ENCODE measurements at regions not wholly inside any gene's neighbourhood (a gene's known extent, or its start where the extent isn't known, plus 50 kb on each side); places are given as distances from the start of the nearest gene placed in this dataset.
"Not testable (repeated sequence)": the region's sequence is repeated elsewhere in the genome, so short reads cannot be mapped to it uniquely, and the experiment has no call there.

DNA sequence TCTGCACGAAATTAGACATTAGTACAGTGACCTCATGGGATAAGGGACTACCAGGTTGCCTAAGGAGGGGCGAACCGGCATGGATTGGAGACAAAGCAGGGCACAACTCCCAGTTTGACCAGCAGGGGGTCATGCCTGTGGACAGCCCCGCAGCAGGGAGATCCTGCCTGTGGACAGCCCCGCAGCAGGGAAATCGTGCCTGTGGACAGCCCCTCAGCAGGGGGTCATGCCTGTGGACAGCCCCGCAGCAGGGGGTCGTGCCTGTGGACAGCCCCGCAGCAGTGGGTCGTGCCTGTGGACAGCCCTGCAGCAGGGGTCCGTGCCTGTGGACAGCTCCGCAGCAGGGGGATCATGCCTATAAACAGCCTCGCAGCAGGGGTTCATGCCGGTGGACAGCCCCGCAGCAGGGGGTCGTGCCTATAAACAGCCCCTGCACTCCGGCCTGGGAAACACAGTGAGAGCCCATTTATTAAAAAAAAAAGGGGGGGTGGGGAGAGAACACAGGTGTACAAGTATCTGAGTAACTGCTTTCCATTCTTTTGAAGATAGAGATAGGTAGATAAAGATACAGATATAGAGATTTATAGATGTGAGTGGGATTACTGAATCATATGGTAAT is 176.5 kb downstream of the FOXD4L6 start:
- DNase-seq (ENCODE audit: low read depth); in situ Hi-C loops (cut with HindIII; ENCODE audit: low pct_unique_long_range_greater_than_20kb, low sequenced_read_pairs): not testable (repeated sequence)

DNA sequence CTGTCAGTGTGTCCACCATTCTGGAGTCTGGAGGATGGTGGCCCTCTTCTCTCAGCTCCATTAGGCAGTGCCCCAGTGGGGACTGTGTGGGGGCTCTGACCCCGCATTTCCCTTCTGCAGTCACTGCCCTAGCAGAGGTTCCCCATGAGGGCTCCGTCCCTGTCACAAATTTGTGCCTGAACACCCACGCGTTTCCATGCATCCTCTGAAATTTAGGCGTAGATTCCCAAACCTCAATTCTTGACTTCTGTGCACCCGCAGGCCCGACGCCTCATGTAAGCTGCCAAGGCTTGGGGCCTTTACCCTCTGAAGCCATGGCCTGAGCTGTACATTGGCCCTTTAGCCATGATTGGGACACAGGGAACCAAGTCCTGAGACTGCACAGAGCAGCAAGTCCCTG is 182.3 kb downstream of the FOXD4L6 start:
- in situ Hi-C loops (cut with HindIII; ENCODE audit: low pct_unique_long_range_greater_than_20kb, low sequenced_read_pairs); DNase-seq (ENCODE audit: low read depth): not testable (repeated sequence)

DNA sequence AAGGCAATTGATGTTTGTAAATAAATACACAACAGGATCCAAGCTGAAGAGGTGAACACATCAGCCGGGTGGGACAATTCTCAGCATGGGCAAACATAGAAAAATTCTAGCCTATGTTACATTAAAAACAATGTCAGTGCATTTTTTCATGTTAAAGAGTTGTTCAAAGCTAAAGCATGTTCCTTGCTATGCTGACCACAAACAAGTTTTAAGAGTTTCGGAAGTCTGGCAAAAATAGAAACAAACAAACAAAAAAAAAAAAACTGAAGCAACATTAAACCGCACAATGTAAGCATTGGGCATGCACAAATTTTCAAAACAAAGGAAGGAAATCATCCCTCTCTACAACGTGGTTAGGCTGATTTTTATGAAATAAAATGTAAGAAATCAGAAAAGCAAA is 185.8 kb downstream of the FOXD4L6 start:
- DNase-seq (ENCODE audit: low read depth); in situ Hi-C loops (cut with HindIII; ENCODE audit: low pct_unique_long_range_greater_than_20kb, low sequenced_read_pairs): not testable (repeated sequence)

DNA sequence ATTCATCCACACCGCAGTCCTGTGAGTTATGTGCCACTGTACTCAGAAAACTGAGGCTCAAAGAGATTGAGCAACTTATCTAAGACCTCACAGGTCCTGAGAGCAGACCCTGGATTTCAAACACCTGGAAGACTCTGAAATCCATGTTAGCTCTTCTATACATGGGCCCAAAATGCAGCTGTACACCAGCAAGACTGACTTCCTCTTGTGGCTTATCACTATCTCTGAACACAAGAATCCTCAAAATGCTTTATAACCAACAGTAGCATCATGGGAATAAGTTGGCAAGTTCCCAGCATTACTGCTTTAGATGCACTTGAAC is 188.6 kb downstream of the FOXD4L6 start:
- in situ Hi-C loops (cut with HindIII; ENCODE audit: low pct_unique_long_range_greater_than_20kb, low sequenced_read_pairs); DNase-seq (ENCODE audit: low read depth): not testable (repeated sequence)

DNA sequence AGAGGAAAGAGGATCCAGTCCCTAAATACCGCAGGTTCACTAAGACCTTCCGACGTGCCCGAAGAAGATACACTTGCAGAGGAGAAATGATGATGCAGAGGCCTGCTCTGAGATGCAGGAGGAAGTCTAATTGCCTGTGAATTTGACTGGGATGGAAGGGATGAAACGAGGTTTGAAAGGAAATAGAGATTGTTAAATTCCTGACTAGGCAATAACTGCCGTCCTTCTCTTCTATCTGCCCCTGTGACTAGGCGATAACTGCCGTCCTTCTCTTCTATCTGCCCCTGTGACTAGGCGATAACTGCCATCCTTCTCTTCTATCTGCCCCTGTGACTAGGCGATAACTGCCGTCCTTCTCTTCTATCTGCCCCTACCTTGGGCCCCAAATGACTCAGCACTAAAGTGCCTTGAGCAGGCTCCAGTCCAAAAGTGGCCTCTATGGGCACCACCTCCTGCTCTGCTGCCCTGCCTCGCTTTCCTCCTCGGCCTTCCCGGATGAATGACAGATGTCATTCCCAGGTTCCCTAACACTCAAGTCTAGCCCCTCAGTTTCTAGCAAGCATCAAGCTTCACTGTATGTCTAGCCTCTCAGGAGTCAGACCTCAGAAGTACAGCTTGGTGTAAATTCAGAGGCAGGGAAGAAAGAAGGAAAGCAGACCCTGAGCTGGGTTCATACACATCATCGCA is 189.1 kb downstream of the FOXD4L6 start:
- DNase-seq (ENCODE audit: low read depth); in situ Hi-C loops (cut with HindIII; ENCODE audit: low pct_unique_long_range_greater_than_20kb, low sequenced_read_pairs): not testable (repeated sequence)

DNA sequence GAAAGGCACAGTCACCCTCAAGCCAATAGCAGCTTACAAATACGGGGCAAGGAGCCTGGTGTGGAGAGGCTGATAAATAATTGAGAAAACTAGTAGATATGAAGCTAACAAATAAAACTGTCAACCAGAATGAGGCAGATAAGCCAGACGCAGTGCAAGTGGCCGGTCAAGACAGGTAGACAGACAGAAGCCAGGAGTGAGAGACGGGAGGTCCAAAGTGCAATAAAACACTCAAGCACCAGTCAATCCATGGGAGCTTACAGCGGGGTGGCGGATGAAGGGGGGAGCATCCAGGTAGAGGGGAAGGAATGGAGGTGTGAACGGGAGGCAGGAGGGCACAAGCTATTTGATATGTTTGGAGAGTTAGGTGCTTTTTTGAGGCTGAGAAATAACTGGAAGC is 193.1 kb downstream of the FOXD4L6 start:
- no peak for DNase-seq (ENCODE audit: low read depth)
- in situ Hi-C loops (cut with HindIII; ENCODE audit: low pct_unique_long_range_greater_than_20kb, low sequenced_read_pairs) = no loop called here

DNA sequence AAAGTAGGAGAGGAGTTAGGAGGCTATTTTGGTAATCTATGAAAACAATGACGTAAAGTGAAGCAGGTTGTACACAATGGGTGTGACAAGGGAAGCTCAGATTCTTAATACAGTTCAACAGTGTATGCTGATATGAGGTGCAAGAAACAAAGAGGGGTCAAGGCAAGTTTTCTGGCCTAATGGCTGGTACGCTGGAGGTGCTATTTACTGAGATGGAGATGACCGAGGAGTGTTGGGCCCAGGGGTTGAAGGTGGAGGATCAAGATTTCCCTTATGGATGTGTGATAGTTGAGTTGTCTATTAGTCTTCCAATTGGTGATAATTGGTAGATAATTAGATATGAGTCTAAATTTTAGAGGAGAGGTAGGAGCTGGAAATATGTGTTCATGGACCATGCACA is 194.0 kb downstream of the FOXD4L6 start:
- in situ Hi-C loops (cut with HindIII; ENCODE audit: low pct_unique_long_range_greater_than_20kb, low sequenced_read_pairs); DNase-seq (ENCODE audit: low read depth): not testable (repeated sequence)

DNA sequence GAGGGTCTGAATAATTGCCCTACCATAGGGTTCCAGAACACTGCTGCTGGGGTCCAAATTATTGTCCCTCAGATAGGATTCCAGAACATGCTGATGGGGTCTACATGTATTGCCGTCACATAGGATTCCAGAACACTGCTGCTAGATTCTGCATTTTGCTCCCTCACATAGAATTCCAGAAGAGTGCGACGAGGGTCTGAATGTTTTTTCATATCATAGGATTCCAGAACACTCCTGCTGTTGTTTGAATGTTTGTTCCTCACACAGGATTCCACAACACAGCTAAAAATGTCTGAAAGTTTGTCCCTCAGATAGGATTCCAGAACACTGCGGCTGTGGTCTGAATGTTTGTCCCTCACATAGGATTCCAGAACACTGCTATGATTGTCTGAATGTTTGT is 198.1 kb downstream of the FOXD4L6 start:
- in situ Hi-C loops (cut with HindIII; ENCODE audit: low pct_unique_long_range_greater_than_20kb, low sequenced_read_pairs) = not testable (repeated sequence)

DNA sequence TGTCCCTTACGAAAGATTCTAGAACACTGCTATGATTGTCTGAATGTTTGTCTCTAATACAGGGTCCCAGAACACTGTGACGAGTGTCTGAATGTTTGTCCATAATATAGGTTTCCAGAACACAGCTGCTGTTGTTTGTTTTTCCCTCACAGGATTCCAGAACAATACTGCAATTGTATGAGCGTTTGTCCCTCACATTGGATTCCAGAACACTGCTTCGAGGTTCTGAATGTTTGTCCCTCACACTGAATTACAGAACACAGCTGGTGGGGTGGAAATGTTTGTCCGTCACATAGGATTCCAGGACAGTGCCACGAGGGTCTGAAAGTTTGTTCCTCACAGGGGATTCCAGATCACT is 199.0 kb downstream of the FOXD4L6 start:
- DNase-seq (ENCODE audit: low read depth); in situ Hi-C loops (cut with HindIII; ENCODE audit: low pct_unique_long_range_greater_than_20kb, low sequenced_read_pairs): not testable (repeated sequence)

More for the DNA sequence above, 198.1 kb downstream of the FOXD4L6 start:
- DNase-seq (ENCODE audit: low read depth) = not testable (repeated sequence)

DNA sequence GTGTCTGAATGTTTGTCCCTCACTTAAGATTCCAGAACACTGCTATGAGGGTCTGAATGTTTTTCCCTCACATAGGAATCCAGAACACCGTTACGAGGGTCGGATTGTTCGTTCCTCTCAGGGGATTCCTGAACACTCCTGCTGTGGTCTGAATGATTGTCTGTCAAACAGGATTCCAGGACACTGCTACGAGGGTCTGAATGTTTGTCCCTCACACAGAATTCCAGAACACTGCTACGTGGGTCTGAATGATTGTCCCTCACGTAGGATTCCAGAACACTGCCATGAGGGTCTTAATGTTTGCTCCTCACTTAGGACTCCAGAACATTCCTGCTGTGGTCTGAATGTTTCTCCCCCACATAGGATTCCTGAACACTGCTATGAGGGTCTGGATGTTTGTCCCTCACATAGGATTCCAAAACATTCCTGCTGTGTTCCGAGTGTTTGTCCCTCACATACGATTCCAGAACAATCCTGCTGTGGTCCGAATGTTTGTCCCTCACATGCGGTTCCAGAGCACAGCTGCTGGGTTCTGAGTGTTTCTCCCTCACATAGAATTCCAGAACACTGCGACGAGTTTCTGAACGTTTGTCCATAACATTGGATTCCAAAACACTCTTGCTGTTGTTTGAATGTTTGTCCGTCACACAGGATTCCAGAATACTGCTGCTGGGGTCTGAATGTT is 199.5 kb downstream of the FOXD4L6 start:
- no peak for DNase-seq (ENCODE audit: low read depth)
- in situ Hi-C loops (cut with HindIII; ENCODE audit: low pct_unique_long_range_greater_than_20kb, low sequenced_read_pairs) = no loop called here

DNA sequence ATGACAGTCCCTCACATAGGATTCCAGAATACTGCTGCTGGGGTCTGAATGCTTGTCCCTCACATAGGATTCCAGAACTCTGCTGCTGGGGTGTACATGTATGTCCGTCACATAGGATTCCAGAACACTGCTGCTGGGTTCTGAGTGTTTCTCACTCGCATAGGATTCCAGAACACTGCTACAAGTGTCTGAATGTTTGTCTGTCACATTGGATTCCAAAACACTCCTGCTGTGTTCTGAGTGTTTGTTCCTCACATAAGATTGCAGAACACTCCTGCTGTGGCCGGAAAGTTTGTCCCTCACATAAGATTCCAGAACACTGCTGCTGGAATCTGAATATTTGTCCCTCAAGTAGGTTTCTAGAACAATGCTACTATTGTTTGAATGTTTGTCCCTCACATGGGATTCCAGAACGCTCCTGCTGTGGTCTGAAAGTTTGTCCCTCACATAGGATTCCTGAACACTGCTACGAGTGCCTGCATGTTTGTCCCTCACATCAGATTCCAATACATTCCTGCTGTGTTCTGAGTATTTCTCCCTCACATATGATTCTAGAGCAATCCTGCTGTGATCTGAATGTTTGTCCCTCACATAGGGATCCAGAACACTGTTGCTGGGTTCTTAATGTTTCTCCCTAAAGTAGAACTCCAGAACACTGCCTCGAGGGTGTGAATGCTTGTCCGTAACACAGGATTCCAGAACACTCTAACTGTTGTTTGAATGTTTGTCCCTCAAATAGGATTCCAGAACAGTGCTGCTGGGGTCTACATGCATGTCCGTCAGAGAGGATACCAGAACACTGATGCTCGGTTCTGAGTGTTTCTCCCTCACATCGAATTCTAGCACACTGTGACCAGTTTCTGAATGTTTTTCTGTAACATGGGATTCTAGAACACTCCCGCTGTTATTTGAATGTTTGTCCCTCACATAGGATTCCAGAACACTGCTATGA is 200.4 kb downstream of the FOXD4L6 start:
- in situ Hi-C loops (cut with HindIII; ENCODE audit: low pct_unique_long_range_greater_than_20kb, low sequenced_read_pairs) = no loop called here
- no peak for DNase-seq (ENCODE audit: low read depth)

DNA sequence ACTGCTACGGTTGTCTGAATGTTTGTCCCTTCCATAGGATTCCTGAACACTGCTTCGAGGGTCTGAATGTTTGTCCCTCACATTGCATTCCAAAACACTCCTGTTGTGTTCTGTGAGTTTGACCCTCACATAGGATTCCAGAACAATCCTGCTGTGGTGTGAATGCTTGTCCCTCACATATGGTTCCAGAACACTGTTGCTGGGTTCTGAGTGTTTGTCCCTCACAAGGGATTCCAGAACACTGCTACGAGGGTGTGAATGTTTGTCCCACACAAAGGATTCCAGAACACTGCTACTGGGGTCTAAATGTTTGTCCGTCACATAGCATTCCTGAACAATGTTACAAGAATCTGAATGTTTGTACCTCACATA is 201.2 kb downstream of the FOXD4L6 start:
- DNase-seq (ENCODE audit: low read depth) = no peak
- in situ Hi-C loops (cut with HindIII; ENCODE audit: low pct_unique_long_range_greater_than_20kb, low sequenced_read_pairs) = no loop called here

DNA sequence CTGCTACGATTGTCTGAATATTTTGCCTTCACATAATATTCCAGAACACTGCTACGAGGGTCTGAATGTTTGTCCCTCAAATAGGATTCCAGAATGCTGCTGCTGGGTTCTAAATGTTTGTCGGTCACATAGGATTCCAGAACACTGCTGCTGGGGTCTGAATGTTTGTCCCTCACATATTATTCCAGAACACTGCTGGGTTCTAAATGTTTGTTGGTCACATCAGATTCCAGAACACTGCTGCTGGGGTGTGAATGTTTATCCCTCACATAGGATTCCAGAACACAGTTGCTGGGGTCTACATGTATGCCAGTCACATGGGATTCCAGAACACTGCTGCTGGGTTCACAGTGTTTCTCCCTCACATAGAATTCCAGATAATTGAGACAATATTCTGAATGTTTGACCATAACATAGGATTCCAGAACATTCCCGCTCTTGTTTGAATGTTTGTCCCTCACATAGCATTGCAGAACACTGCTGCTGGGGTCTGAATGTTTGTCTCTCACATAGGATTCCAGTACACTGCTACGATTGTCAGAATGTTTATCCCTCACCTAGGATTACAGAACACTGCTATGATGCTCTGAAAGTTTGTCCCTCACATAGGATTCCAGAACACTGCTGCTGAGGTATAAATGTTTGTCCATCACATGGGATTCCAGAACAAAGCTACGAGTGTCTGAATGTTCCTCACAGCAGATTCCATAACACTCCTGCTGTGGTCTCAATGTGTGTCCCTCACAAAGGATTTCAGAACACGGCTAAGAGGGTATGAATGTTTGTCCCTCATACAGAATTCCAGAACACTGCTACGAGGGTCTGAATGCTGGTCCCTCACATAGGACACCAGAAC is 201.8 kb downstream of the FOXD4L6 start:
- no peak for DNase-seq (ENCODE audit: low read depth)
- in situ Hi-C loops (cut with HindIII; ENCODE audit: low pct_unique_long_range_greater_than_20kb, low sequenced_read_pairs) = no loop called here

DNA sequence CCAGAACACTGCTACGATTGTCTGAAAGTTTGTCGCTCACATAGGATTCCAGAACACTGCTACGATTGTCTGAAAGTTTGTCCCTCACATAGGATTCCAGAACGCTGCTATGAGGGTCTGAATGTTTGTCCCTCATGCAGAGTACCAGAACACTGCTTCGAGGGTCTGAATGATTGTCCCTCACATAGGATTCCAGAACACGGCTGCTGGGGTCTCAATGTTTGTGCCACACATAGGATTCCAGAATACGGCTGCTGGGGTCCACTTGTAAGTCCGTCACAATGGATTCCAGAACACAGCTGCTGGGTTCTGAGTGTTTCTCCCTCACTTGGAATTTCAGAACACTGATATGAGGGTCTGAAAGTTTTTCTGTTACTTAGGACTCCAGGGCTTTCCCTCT is 203.3 kb downstream of the FOXD4L6 start:
- in situ Hi-C loops (cut with HindIII; ENCODE audit: low pct_unique_long_range_greater_than_20kb, low sequenced_read_pairs) = no loop called here
- no peak for DNase-seq (ENCODE audit: low read depth)

DNA sequence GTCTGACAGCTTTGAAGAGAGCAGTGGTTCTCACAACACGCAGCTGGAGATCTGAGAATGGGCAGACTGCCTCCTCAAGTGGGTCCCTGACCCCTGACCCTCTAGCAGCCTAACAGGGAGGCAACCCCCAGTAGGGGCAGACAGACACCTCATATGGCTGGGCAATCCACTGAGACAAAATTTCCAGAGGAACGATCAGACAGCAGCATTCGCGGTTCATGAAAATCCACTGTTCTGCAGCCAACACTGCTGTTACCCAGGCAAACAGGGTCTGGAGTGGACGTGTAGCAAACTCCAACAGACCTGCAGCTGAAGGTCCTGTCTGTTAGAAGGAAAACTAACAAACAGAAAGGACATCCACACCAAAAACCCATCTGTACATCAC is 212.1 kb downstream of the FOXD4L6 start:
- DNase-seq (ENCODE audit: low read depth); in situ Hi-C loops (cut with HindIII; ENCODE audit: low pct_unique_long_range_greater_than_20kb, low sequenced_read_pairs): not testable (repeated sequence)

DNA sequence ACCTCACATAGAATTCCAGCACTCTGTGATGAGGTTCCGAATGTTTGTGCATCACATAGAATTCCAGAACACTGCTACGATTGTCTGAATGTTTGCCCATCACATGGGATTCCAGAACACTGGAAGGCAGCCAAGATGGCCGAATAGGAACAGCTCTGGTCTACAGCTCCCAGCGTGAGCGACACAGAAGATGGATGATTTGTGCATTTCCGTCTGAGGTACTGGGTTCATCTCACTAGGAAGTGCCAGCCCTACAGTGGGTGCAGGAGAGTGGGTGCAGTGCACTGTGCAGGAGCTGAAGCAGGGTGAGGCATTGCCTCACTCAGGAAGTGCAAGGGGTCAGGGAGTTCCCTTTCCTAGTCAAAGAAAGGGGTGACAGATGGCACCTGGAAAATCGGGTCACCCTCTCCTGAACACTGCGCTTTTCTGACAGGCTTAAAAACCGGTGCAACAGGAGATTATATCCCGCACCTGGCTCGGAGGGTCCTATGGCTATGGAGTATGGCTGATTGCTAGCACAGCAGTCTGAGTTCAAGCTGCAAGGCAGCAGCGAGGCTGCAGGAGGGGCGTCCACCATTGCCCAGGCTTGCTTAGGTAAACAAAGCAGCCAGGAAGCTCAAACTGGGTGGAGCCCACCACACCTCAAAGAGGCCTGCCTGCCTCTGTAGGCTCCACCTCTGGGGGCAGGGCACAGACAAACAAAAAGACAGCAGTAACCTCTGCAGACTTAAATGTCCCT is 212.7 kb downstream of the FOXD4L6 start:
- in situ Hi-C loops (cut with HindIII; ENCODE audit: low pct_unique_long_range_greater_than_20kb, low sequenced_read_pairs); DNase-seq (ENCODE audit: low read depth): not testable (repeated sequence)

Data from Caki2 (cell line).